CD8-positive, alpha-beta memory T cell (primary cell): ENCODE measurements at regions not wholly inside any gene's neighbourhood (a gene's known extent, or its start where the extent isn't known, plus 50 kb on each side); places are given as distances from the start of the nearest gene placed in this dataset.

Experiments used
- CTCF ChIA-PET: fragments of 350-600 bp; sonication (Branson Sonifier 250); formaldehyde crosslinking; loops from one replicate; lab custom pipeline; 2021; ENCODE audit warnings: antibody characterized with exemption; lab: Charles Lee
- POLR2A ChIA-PET: fragments of 350-600 bp; sonication (Branson Sonifier 250); formaldehyde crosslinking; loops from one replicate; lab custom pipeline; 2021; ENCODE audit warnings: antibody characterized with exemption; lab: Charles Lee
- DNase-seq, 5 donors: peaks; one replicate each; pipeline versions ENCODE4 v3.0.0 to v3.0.0-alpha.2; 2020 to 2022; ENCODE audit warnings: mixed read lengths in 1 of 5
- H3K27ac ChIP-seq: one replicate; pipeline ENCODE4 v1.7.0; 2013; ENCODE audit warnings: low read depth, mild to moderate bottlenecking, low read length, moderate library complexity
- H3K27me3 ChIP-seq: 2 replicates; pipeline ENCODE4 v1.7.0; 2013; ENCODE audit warnings: low read length, mild to moderate bottlenecking; ENCODE audit not compliant: insufficient read depth, poor library complexity, severe bottlenecking
- H3K36me3 ChIP-seq: 2 replicates; pipeline ENCODE4 v1.7.0; 2013; ENCODE audit warnings: mild to moderate bottlenecking, low read length, moderate library complexity; ENCODE audit not compliant: insufficient read depth
- H3K4me1 ChIP-seq: 2 replicates; pipeline ENCODE4 v1.7.0; 2013; ENCODE audit warnings: mild to moderate bottlenecking, low read length, moderate library complexity; ENCODE audit not compliant: insufficient read depth
- H3K4me3 ChIP-seq: 2 replicates; pipeline ENCODE4 v1.7.0; 2013; ENCODE audit warnings: mild to moderate bottlenecking, low read length
- H3K9me3 ChIP-seq: 2 replicates; pipeline ENCODE4 v1.7.0; 2013; ENCODE audit warnings: mild to moderate bottlenecking, low read length
- H3K27ac Mint-ChIP-seq, 8 donors: one replicate each; pipeline ENCODE4 v1.8.0; 2020 to 2021; ENCODE audit warnings: mixed read lengths in 8 of 8, mild to moderate bottlenecking in 6 of 8, inconsistent platforms in 3 of 8, moderate library complexity in 3 of 8
- H3K27me3 Mint-ChIP-seq, 2 donors: one replicate each; pipeline ENCODE4 v1.8.0; 2020 to 2021; ENCODE audit warnings: mixed read lengths in 2 of 2, mild to moderate bottlenecking in 1 of 2, moderate library complexity in 1 of 2
- H3K36me3 Mint-ChIP-seq, 3 donors: one replicate each; pipeline ENCODE4 v1.8.0; 2020 to 2021; ENCODE audit warnings: mixed read lengths in 3 of 3, inconsistent platforms in 1 of 3, mild to moderate bottlenecking in 1 of 3
- H3K4me1 Mint-ChIP-seq, 3 donors: one replicate each; pipeline ENCODE4 v1.8.0; 2020 to 2021; ENCODE audit warnings: mixed read lengths in 3 of 3, inconsistent platforms in 1 of 3, mild to moderate bottlenecking in 1 of 3
- H3K4me3 Mint-ChIP-seq, 7 donors: one replicate each; pipeline ENCODE4 v1.8.0; 2020 to 2021; ENCODE audit warnings: mixed read lengths in 7 of 7, mild to moderate bottlenecking in 6 of 7, moderate library complexity in 4 of 7, inconsistent platforms in 2 of 7
- H3K9me3 Mint-ChIP-seq, 5 donors: one replicate each; pipeline ENCODE4 v1.8.0; 2020 to 2022; ENCODE audit warnings: mixed read lengths in 5 of 5, mild to moderate bottlenecking in 3 of 5, moderate library complexity in 2 of 5, inconsistent platforms in 1 of 5

GRCh38 chr10:83533290-83533689 lies 606.0 kb upstream of the GHITM start:
- no peak overlapping the region for H3K27ac Mint-ChIP-seq

GRCh38 chr10:83536426-83536825 lies 602.9 kb upstream of the GHITM start:
- CTCF ChIA-PET, result no interaction called here
- no peak overlapping the region for H3K27ac Mint-ChIP-seq
- Histone ChIP-seq H3K27me3 (no peaks in the 10 kb centered on the region), H3K9me3 (no peaks in the 10 kb centered on the region), H3K36me3 (no peaks in the 10 kb centered on the region), H3K4me1 (no peaks in the 10 kb centered on the region), H3K4me3 (no peak overlapping the region), H3K27ac (no peak overlapping the region)
- no peaks in the 10 kb centered on the region for H3K27me3 Mint-ChIP-seq
- POLR2A ChIA-PET, result no interaction called here
- H3K4me1 Mint-ChIP-seq, result no peaks in the 10 kb centered on the region
- H3K4me3 Mint-ChIP-seq, result no peak overlapping the region
- DNase-seq, result no peak
- no peaks in the 10 kb centered on the region for H3K36me3 Mint-ChIP-seq
- H3K9me3 Mint-ChIP-seq, result peaks cover 0 to 7% (median 0%) of the 10 kb centered on the region in 5 donors

More at GRCh38 chr10:83533290-83533689, 606.0 kb upstream of the GHITM start:
- Histone ChIP-seq H3K9me3 (no peaks in the 10 kb centered on the region), H3K36me3 (no peaks in the 10 kb centered on the region), H3K4me1 (no peaks in the 10 kb centered on the region), H3K27me3 (no peaks in the 10 kb centered on the region), H3K27ac (no peak overlapping the region), H3K4me3 (no peak overlapping the region)
- H3K36me3 Mint-ChIP-seq, result no peaks in the 10 kb centered on the region
- no peaks in the 10 kb centered on the region for H3K27me3 Mint-ChIP-seq
- DNase-seq, result no peak
- ChIA-PET POLR2A (no interaction called here), CTCF (no interaction called here)
- H3K9me3 Mint-ChIP-seq, result peaks cover 4 to 18% (median 11%) of the 10 kb centered on the region in 5 donors
- H3K4me3 Mint-ChIP-seq, result no peak overlapping the region
- H3K4me1 Mint-ChIP-seq, result no peaks in the 10 kb centered on the region

- Mint-ChIP-seq H3K4me3 (no peak overlapping the region), H3K9me3 (peaks cover 0 to 7% (median 0%) of the 10 kb centered on the region in 5 donors), H3K27ac (no peak overlapping the region), H3K4me1 (no peaks in the 10 kb centered on the region), H3K27me3 (no peaks in the 10 kb centered on the region), H3K36me3 (no peaks in the 10 kb centered on the region)
- DNase-seq, result no peak
- no peaks in the 10 kb centered on the region for H3K36me3 ChIP-seq
- no peaks in the 10 kb centered on the region for H3K9me3 ChIP-seq
- ChIA-PET CTCF (no interaction called here), POLR2A (no interaction called here)
- H3K4me1 ChIP-seq, result no peaks in the 10 kb centered on the region
- H3K27me3 ChIP-seq, result no peaks in the 10 kb centered on the region
- H3K4me3 ChIP-seq, result no peak overlapping the region
- H3K27ac ChIP-seq, result no peak overlapping the region
Observed at GRCh38 chr10:83538047-83538446, 601.3 kb upstream of the GHITM start.

GRCh38 chr10:83539528-83540308 lies 599.6 kb upstream of the GHITM start:
- no peak for DNase-seq
- H3K4me3 Mint-ChIP-seq, result no peak overlapping the region
- peaks cover 0 to 3% (median 0%) of the 10 kb centered on the region in 5 donors for H3K9me3 Mint-ChIP-seq
- no peaks in the 10 kb centered on the region for H3K36me3 Mint-ChIP-seq
- no peak overlapping the region for H3K27ac ChIP-seq
- ChIA-PET POLR2A (no interaction called here), CTCF (no interaction called here)
- H3K4me3 ChIP-seq, result no peak overlapping the region
- H3K4me1 Mint-ChIP-seq, result no peaks in the 10 kb centered on the region
- no peaks in the 10 kb centered on the region for H3K4me1 ChIP-seq
- no peaks in the 10 kb centered on the region for H3K27me3 Mint-ChIP-seq
- no peaks in the 10 kb centered on the region for H3K9me3 ChIP-seq
- H3K27ac Mint-ChIP-seq, result no peak overlapping the region
- no peaks in the 10 kb centered on the region for H3K36me3 ChIP-seq
- H3K27me3 ChIP-seq, result no peaks in the 10 kb centered on the region

GRCh38 chr10:83541046-83541445 lies 598.3 kb upstream of the GHITM start:
- H3K36me3 ChIP-seq, result no peaks in the 10 kb centered on the region
- H3K9me3 ChIP-seq, result no peaks in the 10 kb centered on the region
- H3K36me3 Mint-ChIP-seq, result no peaks in the 10 kb centered on the region
- CTCF ChIA-PET, result no interaction called here
- no peaks in the 10 kb centered on the region for H3K4me1 Mint-ChIP-seq
- H3K4me1 ChIP-seq, result no peaks in the 10 kb centered on the region
- H3K4me3 Mint-ChIP-seq, result no peak overlapping the region
- no peak overlapping the region for H3K27ac ChIP-seq
- DNase-seq, result no peak
- peaks cover 0 to 3% (median 0%) of the 10 kb centered on the region in 5 donors for H3K9me3 Mint-ChIP-seq
- H3K27me3 Mint-ChIP-seq, result no peaks in the 10 kb centered on the region
- POLR2A ChIA-PET, result no interaction called here
- no peaks in the 10 kb centered on the region for H3K27me3 ChIP-seq
- H3K4me3 ChIP-seq, result no peak overlapping the region
- H3K27ac Mint-ChIP-seq, result no peak overlapping the region

- no peak overlapping the region for H3K27ac Mint-ChIP-seq
- no peaks in the 10 kb centered on the region for H3K9me3 ChIP-seq
- ChIA-PET POLR2A (no interaction called here), CTCF (no interaction called here)
- H3K4me1 ChIP-seq, result no peaks in the 10 kb centered on the region
- no peak overlapping the region for H3K27ac ChIP-seq
- no peak for DNase-seq
- H3K4me3 Mint-ChIP-seq, result no peak overlapping the region
- H3K27me3 Mint-ChIP-seq, result no peaks in the 10 kb centered on the region
- H3K36me3 ChIP-seq, result no peaks in the 10 kb centered on the region
- no peak overlapping the region for H3K4me3 ChIP-seq
- H3K27me3 ChIP-seq, result no peaks in the 10 kb centered on the region
- H3K36me3 Mint-ChIP-seq, result no peaks in the 10 kb centered on the region
- no peaks in the 10 kb centered on the region for H3K9me3 Mint-ChIP-seq
- no peaks in the 10 kb centered on the region for H3K4me1 Mint-ChIP-seq
Observed at GRCh38 chr10:83542774-83543411, 596.4 kb upstream of the GHITM start.

GRCh38 chr10:83543691-83544462 lies 595.4 kb upstream of the GHITM start:
- no peaks in the 10 kb centered on the region for H3K27me3 Mint-ChIP-seq
- no peaks in the 10 kb centered on the region for H3K27me3 ChIP-seq
- no peaks in the 10 kb centered on the region for H3K4me1 ChIP-seq
- H3K9me3 ChIP-seq, result no peaks in the 10 kb centered on the region
- no peak overlapping the region for H3K4me3 ChIP-seq
- peaks cover 0 to 2% (median 0%) of the 10 kb centered on the region in 5 donors for H3K9me3 Mint-ChIP-seq
- H3K4me1 Mint-ChIP-seq, result no peaks in the 10 kb centered on the region
- H3K27ac Mint-ChIP-seq, result no peak overlapping the region
- H3K36me3 Mint-ChIP-seq, result no peaks in the 10 kb centered on the region
- DNase-seq, result no peak
- no peaks in the 10 kb centered on the region for H3K36me3 ChIP-seq
- ChIA-PET POLR2A (no interaction called here), CTCF (no interaction called here)
- no peak overlapping the region for H3K4me3 Mint-ChIP-seq
- H3K27ac ChIP-seq, result no peak overlapping the region

GRCh38 chr10:83545901-83546391 lies 593.4 kb upstream of the GHITM start:
- H3K9me3 ChIP-seq, result no peaks in the 10 kb centered on the region
- CTCF ChIA-PET, result no interaction called here
- no peak for DNase-seq
- Mint-ChIP-seq H3K4me1 (no peaks in the 10 kb centered on the region), H3K4me3 (no peak overlapping the region), H3K27me3 (no peaks in the 10 kb centered on the region), H3K9me3 (peaks cover 0 to 2% (median 0%) of the 10 kb centered on the region in 5 donors), H3K36me3 (no peaks in the 10 kb centered on the region), H3K27ac (peak overlapping the region in 1 of 8 donors; percentile 77)
- H3K36me3 ChIP-seq, result no peaks in the 10 kb centered on the region
- POLR2A ChIA-PET, result no interaction called here
- no peaks in the 10 kb centered on the region for H3K4me1 ChIP-seq
- H3K27ac ChIP-seq, result no peak overlapping the region
- no peak overlapping the region for H3K4me3 ChIP-seq
- no peaks in the 10 kb centered on the region for H3K27me3 ChIP-seq
